IPS-NIHi11 (cell line): ENCODE measurements at regions not wholly inside any gene's neighbourhood (a gene's known extent, or its start where the extent isn't known, plus 50 kb on each side); places are given as distances from the start of the nearest gene placed in this dataset.

Experiments
- DNase-seq: peaks from one replicate; pipeline ENCODE4 v3.0.0; 2012; ENCODE audit warnings: mixed read lengths, low spot score

DNA sequence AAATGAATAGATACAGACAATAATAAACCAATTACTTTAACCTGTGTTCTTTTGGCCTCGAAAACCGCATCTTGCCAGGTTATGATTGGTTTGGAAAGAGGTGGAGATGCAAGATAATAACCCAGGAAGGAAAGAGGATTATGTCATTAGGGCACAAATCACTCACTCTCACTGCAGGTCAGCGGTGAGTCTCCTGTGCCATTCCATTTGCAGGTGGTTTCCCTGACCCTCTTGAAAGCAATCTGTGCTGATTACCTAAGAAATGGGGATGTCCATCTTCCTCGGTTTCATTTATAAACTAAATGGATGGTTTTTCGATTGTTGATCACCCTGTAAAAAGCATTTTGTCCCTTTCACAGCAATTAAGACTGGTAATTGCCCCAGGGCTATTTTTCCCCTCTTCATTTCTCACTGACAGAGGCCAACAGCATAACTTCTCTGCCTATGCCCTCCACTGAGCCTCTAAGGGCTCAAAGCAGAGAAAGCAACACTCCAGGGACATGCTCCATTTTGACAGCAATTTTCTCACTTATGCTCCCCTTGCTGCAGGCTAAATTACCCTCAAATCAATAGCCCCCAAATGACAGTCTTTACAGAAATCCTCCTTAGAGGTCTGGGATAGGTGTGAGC, 257.5 kb downstream of the IPMK start:
- DNase-seq: no peak

DNA sequence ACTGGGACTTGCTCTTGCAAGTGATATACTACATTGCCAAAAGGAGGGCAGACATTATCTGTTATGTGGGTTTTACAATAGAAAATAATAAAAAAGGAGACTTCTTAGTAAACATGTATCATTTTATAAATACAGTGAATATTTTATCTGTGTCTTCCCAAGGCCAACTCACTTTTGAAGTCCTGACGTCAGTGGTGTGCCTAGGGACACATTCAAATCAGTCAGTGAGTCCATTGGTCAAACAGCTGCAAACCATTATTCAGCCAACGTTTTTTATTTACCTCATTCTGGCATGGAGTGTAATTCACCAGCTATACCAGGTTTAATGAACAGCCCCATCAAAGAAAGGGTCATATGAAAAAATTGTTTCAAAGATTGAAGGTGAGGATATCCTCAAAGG, 263.7 kb downstream of the IPMK start:
- DNase-seq: no peak

GRCh38 chr10:58001159-58001558, 266.5 kb downstream of the IPMK start:
- no peak for DNase-seq

DNA sequence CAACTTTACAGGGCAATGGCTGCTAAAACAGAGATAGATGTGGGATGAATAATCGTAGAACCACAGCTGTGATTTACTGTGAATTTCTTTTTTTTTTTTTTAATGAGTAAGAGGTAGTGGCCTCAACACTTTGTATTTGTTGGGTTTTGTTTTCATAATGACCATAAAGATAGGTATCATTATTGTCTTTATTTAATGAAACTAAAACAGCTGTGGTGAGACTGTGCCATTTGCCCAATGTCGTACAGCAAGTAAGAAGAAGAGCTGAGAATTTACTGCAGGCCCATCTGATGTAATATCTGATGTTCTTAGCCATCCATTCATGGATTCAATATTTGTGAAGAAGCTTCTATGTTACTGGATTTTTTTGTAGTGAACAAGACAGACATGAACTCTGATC, 271.2 kb downstream of the IPMK start:
- no peak for DNase-seq

DNA sequence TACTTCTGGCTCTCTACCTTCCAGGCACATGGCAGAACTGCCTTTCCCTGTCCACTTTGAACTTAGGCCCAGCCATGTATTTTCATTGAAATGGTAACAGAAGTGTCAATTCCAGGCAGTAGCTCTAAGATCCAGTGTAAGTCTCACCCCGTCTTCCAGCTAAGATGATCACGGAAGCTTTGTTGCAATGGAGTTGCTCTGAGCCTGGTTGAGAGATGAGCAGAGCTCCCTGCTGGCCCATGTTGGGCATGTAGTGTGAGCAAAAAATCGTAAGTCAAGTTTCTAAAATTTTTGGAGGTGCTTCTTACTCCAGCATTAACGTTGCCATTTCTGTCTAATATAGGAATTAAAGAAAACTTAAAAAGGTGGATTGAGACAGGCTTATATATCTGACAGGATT, 274.4 kb downstream of the IPMK start:
- no peak for DNase-seq

DNA sequence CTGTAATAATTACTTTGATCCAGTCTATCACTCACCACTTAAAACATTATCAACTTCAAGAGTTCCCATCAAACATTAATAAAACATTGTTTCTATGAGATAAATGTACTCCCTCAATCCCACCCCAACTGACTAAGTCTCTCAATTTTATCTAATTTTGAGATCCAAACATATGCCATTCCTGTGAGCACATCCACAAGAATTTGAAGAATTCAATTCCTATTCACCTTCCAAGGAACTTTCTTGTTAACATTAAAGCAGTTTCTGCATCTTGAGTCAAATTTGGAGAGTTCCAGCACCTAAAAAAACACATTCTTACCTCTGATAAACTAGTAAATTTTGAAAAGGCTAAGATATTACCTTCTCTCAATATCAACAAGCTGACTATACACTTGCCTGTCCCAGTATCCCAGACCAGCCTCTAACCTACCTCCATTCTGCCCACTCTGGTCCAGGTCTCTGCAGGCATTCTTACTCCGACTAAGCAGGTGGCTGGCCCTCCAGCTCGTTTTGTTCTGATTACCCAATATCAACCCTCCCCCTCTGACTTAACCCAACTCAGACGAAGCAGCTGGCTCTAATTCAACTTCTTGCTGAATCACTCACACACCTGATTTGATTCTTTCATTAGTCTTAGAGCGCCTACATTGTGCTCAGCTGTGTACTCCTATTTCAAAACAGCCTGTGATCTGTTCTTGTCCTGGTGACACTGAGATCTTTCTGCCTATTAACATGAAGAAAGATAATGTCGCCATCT, 275.2 kb downstream of the IPMK start:
- peak; percentile 8 for DNase-seq

- DNase-seq: no peak
Observed at GRCh38 chr10:57988964-57989363, 278.7 kb downstream of the IPMK start.

DNA sequence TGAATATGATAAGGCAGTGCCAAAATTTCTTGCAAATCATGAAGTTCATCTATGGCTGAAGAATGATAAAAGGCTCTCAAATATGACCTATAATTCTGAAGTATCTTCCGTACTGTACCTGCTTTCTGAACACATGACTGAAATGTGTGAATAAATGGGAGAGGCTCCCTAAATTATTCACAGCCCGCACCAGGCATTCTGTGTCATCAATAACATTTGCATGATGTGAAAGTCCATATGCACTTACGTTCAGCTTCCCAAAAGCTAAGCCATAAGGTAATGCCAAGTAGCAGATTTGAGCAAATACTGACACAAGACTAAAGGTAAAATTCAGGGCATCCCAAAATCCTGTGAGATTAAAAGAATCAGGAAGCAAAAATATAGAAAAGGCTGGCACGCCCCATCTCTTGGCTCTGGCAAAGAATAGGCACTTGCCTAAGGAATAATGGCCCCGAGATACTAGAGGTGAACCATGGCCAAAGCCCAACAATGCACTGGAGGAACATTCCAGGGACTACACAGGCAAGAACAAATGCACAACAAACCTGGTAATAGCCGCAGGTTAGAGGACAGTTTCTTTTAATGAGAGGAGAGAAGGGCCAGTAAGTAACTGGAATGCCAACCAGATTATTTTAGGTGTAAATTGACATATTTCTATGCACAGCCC, 280.5 kb downstream of the IPMK start:
- no peak for DNase-seq

- DNase-seq: no peak
Observed at GRCh38 chr10:57986422-57986821, 281.3 kb downstream of the IPMK start.

DNA sequence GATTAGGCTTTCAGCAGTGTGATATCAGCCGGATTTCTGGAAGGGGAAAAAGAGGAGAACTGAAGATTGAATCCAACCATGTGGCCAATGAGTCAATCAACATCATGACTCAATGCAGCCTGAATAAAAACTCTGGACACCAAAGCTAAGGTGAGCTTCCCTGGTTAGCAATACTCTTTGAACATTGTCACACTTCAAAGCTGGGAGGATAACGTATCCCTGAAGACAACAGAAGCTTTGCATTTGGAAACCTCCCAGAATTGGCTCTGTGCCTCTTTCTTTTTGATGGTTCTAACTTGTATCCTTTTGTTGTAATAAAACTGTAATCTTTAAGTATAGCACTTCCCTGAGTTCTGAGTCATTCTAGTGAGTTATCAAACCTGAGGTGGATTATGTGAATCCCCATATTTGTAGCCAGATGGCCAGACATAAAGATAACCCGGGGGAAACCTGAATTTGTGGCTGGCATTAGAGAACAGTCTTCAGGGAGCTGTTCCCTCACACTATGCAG, 284.4 kb downstream of the IPMK start:
- no peak for DNase-seq

DNA sequence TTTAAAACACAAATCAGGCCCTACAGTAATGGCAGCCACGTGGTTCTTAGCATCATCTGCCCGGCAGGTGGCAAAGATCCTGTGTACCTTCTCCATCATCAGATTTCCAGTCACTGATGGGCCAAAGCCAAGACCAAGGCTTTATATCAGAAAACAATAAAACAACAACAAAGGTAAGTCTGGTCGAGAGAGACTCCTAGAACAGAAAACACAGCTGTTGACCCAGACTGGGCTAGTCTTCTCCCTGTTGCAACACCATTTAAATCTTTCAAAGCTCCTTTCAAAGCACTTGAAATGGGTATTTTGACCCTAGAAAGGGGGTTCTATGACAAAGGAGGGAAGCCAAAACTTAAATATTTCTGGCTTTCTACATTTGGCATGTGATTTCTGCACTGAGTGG, 285.6 kb downstream of the IPMK start:
- DNase-seq: no peak

DNA sequence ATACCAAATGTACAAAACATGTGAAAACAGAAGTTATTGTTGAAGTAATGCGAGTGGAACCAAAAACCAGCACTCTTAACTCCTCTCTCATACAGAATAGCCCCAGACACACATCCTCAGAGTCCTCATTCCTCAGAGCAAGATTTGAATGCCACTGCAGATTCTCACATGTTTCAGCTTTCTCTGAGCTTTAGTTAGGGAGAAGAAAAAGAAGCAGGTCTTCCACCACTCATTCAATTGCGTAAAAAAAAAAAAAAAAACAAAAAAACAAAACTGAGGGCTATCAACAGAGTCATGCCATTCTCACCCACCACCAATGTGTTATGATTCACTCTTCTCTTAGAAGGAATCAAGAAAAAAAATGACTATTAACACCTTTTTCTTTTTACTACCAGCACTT, 287.7 kb downstream of the IPMK start:
- no peak for DNase-seq

DNA sequence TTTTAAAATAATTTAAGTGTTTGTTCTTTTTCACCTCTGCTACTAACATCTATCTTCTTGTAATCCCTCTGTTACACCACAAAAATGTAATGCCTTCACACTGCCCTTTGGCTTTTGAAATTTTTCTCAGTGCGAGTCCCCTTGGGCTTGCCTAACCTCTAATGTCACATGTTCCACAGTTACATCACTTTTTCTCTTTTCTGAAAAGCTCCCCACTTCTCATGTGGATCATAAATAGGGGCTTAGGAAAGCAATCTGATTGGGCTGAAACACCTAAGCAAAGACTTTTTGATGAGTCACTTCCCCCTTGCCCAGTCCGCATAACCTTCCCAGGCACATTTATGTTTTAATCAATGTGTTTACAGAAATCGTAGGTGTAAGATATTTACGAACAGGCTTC, 288.2 kb downstream of the IPMK start:
- no peak for DNase-seq

GRCh38 chr10:57977262-57977661, 290.4 kb downstream of the IPMK start:
- no peak for DNase-seq

DNA sequence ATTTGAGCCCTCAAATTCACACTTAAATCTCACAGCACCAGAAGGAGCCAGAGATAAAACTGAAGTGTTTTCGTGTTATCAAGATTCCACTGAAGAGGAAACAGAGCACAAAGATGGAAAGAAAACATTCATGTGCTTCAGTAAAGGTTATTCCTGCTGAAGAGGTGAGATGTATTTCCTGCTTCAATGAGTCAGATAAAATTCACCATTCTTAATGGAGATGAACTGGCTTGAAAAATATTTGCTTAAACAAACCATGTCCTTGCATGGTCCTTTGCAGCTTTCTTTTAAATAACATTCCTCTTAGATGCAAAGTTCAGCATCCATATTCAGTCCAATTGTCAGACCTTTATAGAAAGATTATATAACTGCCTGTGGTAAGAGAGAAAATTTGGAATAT, 294.2 kb downstream of the IPMK start:
- DNase-seq: no peak

GRCh38 chr10:57972783-57973182, 294.9 kb downstream of the IPMK start:
- DNase-seq: no peak

- DNase-seq: no peak
Observed at GRCh38 chr10:57968328-57969016, 299.2 kb downstream of the IPMK start.

- DNase-seq: no peak
Observed at GRCh38 chr10:57964351-57964750, 303.3 kb downstream of the IPMK start.

- no peak for DNase-seq
Observed at GRCh38 chr10:57963546-57963945, 304.1 kb downstream of the IPMK start.

GRCh38 chr10:57962839-57963238, 304.9 kb downstream of the IPMK start:
- DNase-seq: no peak

- no peak for DNase-seq
Observed at GRCh38 chr10:57961487-57961886, 306.2 kb downstream of the IPMK start.

DNA sequence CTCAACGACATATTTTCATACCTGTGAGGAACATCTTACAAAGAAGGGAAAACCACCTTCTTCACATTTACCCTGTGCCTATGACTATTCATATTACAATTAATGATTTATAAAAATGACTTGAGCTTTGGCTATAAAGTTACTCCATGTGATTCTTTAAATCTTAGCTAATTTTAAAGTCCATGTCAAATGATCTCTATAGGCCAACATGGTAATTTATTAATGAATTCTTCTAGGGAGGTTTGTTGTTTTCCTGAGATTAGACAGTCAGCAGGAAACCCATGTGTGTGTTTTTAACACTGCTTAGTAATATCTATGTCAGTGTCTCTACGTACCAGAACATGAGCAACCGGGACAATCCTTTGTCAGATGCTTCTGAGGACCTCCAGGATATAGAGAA, 307.3 kb downstream of the IPMK start:
- DNase-seq: no peak
